ENCODE measurements at regions not wholly inside any gene's neighbourhood (a gene's known extent, or its start where the extent isn't known, plus 50 kb on each side); places are given as distances from the start of the nearest gene placed in this dataset.

DNA sequence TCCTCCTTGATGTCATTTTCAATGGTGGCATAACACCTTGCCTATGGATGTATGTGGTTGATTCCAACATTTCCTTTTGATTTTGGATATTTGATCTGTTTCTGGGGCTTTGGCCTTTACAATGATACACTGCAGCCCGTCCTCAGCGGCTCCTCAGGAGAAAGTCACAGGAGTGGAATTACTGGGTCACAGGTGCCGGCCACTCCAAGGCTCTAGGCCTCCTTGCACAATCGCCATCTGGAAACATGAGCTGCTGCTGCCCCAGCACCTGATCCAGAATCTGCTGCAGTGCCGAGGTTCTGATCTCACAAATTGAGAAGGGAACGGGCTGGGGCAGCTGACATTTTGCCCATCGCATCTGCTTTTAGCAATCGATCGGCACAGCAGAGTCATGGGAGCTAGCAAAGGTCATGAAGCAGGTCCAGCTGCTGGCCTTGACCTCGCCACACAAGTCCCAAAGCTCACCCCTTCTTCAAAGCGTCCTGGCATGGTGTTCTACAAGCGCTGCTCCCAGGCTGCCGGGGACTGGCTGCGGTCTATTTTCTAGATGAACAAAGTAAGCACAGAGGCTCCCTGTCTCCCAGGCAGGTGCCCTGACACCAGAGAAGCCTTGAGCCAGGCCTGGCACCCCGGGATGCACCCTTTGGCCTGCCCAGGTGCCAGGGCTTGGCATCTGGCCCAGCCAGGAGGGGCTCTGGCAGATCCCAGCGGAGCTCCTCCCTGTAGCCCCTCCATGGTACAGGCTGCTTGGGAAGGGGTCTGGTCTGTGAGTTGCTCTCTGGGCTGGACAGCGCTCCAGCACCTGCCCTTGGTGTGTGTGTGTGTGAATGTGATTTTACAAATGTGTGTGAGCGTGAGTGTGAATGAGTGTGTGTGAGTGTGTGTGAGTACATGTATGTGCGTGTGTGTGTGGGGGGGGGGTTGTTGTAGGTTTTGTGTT, 201.8 kb downstream of the GLRX3 start:
- CTCF ChIA-PET = no interaction called here
- Mint-ChIP-seq H3K4me3 (no peak overlapping the region), H3K36me3 (ENCODE audit: low read depth) (no peaks in the 10 kb centered on the region), H3K9me3 (ENCODE audit: insufficient read depth) (peaks cover 3% of the 10 kb centered on the region), H3K27me3 (ENCODE audit: low read depth) (no peaks in the 10 kb centered on the region), H3K27ac (no peak overlapping the region), H3K4me1 (ENCODE audit: low read depth) (no peaks in the 10 kb centered on the region)
- ATAC-seq = no peak
- POLR2A ChIA-PET = no interaction called here
- DNase-seq = no peak

DNA sequence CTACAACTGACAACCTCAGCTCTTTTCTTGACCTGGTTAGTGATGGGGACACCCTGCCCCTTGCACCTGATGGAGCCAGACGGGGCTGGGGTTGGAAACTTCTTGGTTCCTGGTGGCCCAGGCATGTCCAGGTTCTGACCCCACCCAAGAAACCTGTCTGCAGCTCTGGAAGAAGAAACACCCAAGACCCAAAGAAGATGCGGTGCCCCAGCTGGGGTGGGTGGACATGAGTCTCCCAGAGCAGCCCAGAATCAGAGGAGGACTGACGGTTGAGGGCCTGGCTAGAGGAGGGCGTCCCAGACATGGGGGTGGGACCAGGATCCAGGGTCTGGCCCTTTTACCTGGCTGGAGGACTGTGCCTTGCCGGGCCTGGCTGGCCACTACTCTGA, 202.4 kb downstream of the GLRX3 start:
- ATAC-seq = no peak
- no peak for DNase-seq
- CTCF ChIA-PET = no interaction called here

DNA sequence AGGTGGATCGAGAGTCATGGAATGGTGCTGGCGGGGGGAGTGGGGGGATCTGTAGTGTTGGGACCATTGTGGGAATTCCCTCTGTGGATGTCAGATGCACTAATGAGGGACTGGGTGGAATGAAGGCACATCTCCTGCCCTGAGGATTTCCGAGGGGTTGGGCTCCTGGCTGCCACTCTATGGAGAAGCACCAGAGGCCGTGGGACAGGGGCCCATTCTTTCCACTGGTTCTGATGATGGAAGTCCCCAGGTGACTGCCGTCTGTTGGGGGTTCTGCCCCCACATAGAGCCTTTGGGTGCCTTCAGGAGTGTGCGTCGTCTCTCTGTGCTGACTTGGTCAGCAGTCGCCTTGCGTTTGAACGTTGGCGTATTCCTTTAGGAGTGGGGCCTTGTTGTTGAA, 202.9 kb downstream of the GLRX3 start:
- Mint-ChIP-seq H3K27me3 (ENCODE audit: low read depth) (no peaks in the 10 kb centered on the region), H3K36me3 (ENCODE audit: low read depth) (no peaks in the 10 kb centered on the region), H3K4me1 (ENCODE audit: low read depth) (no peaks in the 10 kb centered on the region), H3K9me3 (ENCODE audit: insufficient read depth) (peaks cover 3% of the 10 kb centered on the region), H3K4me3 (no peak overlapping the region), H3K27ac (no peak overlapping the region)
- DNase-seq (no peak), ATAC-seq (no peak)
- POLR2A ChIA-PET = no interaction called here
- CTCF ChIA-PET = no interaction called here

More for the DNA sequence above, 202.4 kb downstream of the GLRX3 start:
- Mint-ChIP-seq H3K9me3 (ENCODE audit: insufficient read depth) (peaks cover 3% of the 10 kb centered on the region), H3K4me3 (no peak overlapping the region), H3K27me3 (ENCODE audit: low read depth) (no peaks in the 10 kb centered on the region), H3K36me3 (ENCODE audit: low read depth) (no peaks in the 10 kb centered on the region), H3K4me1 (ENCODE audit: low read depth) (no peaks in the 10 kb centered on the region), H3K27ac (no peak overlapping the region)
- POLR2A ChIA-PET = no interaction called here

DNA sequence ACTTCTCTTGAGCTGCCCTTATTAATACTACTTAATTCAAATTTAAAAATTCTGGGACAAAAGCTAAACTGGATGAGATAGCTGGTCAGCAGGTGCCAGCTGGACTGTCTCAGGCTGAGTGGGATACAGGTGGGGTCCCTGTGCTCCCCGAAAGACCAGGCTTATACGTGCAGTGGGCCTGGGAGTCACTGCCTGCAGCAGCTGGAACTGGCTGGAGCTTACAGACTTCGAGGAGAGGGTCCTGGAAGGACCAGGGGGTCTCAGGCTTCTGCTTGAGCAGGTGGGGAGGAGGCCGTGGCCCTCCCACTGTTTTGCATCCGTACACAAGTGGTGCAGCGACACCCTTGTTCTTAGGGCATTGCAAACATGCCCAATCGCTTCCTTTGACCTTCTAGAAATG, 203.7 kb downstream of the GLRX3 start:
- peaks cover 3% of the 10 kb centered on the region for H3K9me3 Mint-ChIP-seq (ENCODE audit: insufficient read depth)
- no peaks in the 10 kb centered on the region for H3K27me3 Mint-ChIP-seq (ENCODE audit: low read depth)
- ATAC-seq (no peak), DNase-seq (no peak)
- no peaks in the 10 kb centered on the region for H3K36me3 Mint-ChIP-seq (ENCODE audit: low read depth)
- CTCF ChIA-PET = no interaction called here
- H3K4me3 Mint-ChIP-seq = no peak overlapping the region
- no peaks in the 10 kb centered on the region for H3K4me1 Mint-ChIP-seq (ENCODE audit: low read depth)
- POLR2A ChIA-PET = no interaction called here
- H3K27ac Mint-ChIP-seq = no peak overlapping the region

DNA sequence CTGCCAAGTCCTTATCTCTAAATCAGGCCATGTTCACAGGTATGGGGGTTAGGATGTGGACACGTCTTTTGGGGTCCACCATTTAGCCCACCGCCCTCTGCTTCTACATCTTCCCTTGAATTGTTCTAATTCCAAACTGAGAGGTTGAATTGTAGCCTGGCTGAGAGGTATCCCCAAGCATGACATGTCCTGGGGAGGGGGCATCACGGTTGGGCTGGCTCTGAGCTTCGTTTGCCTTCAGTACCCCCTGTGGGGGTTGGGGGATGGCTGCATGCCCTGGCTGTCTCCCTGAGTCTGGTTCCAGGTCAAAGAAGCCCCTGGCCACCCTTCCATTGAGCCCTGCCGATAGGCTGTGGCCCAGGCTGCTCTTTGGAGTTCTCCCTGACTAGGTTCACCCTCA, 204.6 kb downstream of the GLRX3 start:
- H3K27me3 Mint-ChIP-seq (ENCODE audit: low read depth) = no peaks in the 10 kb centered on the region
- H3K4me3 Mint-ChIP-seq = no peak overlapping the region
- no peaks in the 10 kb centered on the region for H3K36me3 Mint-ChIP-seq (ENCODE audit: low read depth)
- DNase-seq = no peak
- no peak overlapping the region for H3K27ac Mint-ChIP-seq
- ChIA-PET CTCF (no interaction called here), POLR2A (no interaction called here)
- no peaks in the 10 kb centered on the region for H3K4me1 Mint-ChIP-seq (ENCODE audit: low read depth)
- H3K9me3 Mint-ChIP-seq (ENCODE audit: insufficient read depth) = no peaks in the 10 kb centered on the region
- ATAC-seq = no peak

DNA sequence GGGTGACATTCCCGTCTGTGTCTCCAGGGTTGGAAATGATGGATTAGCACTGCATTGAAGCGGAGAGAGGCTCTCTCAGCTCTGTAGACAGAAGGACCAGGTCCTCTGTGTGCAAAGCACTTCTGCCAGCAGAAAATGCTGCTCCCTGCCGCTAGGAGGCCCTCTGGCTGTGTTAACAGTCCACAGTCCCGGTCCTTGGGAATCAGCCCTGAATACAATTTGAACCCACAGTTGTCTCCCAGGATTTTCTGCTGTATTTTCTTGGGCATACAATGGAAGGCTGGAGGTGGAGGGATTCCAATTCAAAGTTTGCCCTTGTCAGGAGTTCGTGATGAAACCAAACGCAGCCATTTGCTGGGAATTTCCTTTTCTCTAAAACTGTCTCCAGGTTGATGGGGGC, 205.2 kb downstream of the GLRX3 start:
- POLR2A ChIA-PET = no interaction called here
- no peaks in the 10 kb centered on the region for H3K4me1 Mint-ChIP-seq (ENCODE audit: low read depth)
- H3K27me3 Mint-ChIP-seq (ENCODE audit: low read depth) = no peaks in the 10 kb centered on the region
- ATAC-seq (no peak), DNase-seq (no peak)
- H3K4me3 Mint-ChIP-seq = no peak overlapping the region
- no peaks in the 10 kb centered on the region for H3K9me3 Mint-ChIP-seq (ENCODE audit: insufficient read depth)
- no peak overlapping the region for H3K27ac Mint-ChIP-seq
- CTCF ChIA-PET = no interaction called here
- no peaks in the 10 kb centered on the region for H3K36me3 Mint-ChIP-seq (ENCODE audit: low read depth)

DNA sequence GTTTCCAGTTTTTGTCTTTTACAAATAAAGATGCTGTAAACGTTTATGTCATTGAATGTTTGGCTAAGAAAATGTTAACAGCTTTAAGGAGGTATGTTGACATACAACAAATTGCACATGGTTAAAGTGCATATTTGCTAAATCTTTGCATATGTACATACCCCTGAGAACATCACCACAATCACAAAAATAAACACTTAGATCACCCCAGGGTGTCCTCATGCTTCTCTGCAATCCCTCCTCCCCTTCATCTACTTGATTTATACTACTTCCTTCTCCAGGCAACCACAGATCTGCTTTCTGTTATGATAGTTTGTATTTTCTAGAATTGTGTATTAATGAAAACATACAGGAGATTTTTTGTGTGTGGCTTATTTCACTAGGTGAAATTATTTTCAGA, 209.5 kb downstream of the GLRX3 start:
- Mint-ChIP-seq H3K36me3 (ENCODE audit: low read depth) (no peaks in the 10 kb centered on the region), H3K9me3 (ENCODE audit: insufficient read depth) (no peaks in the 10 kb centered on the region), H3K4me3 (no peak overlapping the region), H3K27ac (no peak overlapping the region), H3K27me3 (ENCODE audit: low read depth) (no peaks in the 10 kb centered on the region), H3K4me1 (ENCODE audit: low read depth) (no peaks in the 10 kb centered on the region)
- no peak for DNase-seq
- CTCF ChIA-PET = no interaction called here
- POLR2A ChIA-PET = no interaction called here
- ATAC-seq = no peak

DNA sequence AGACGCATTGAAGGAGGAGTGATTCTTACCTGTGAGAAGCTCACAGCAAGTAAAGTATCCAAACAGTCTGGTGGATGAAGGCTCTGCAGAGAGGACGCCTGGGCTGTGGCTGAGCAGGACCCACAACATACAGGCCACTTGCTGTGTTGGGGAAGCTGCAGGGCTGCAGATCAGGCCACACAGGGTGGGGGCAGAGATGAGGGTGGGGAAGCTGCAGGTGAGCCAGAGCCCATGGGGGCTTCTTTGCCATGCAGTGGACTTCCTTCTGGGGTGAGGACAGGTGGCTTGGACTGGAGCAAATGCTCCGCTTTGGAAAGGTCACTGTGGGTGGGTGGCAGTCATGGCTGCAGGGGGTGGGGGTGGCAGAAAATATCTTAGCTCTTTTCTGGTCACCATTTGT, 214.8 kb downstream of the GLRX3 start:
- H3K4me1 Mint-ChIP-seq (ENCODE audit: low read depth) = no peaks in the 10 kb centered on the region
- ChIA-PET CTCF (no interaction called here), POLR2A (no interaction called here)
- H3K27ac Mint-ChIP-seq = no peak overlapping the region
- H3K4me3 Mint-ChIP-seq = no peak overlapping the region
- H3K27me3 Mint-ChIP-seq (ENCODE audit: low read depth) = no peaks in the 10 kb centered on the region
- no peaks in the 10 kb centered on the region for H3K36me3 Mint-ChIP-seq (ENCODE audit: low read depth)
- H3K9me3 Mint-ChIP-seq (ENCODE audit: insufficient read depth) = no peaks in the 10 kb centered on the region
- DNase-seq = no peak
- ATAC-seq = no peak

DNA sequence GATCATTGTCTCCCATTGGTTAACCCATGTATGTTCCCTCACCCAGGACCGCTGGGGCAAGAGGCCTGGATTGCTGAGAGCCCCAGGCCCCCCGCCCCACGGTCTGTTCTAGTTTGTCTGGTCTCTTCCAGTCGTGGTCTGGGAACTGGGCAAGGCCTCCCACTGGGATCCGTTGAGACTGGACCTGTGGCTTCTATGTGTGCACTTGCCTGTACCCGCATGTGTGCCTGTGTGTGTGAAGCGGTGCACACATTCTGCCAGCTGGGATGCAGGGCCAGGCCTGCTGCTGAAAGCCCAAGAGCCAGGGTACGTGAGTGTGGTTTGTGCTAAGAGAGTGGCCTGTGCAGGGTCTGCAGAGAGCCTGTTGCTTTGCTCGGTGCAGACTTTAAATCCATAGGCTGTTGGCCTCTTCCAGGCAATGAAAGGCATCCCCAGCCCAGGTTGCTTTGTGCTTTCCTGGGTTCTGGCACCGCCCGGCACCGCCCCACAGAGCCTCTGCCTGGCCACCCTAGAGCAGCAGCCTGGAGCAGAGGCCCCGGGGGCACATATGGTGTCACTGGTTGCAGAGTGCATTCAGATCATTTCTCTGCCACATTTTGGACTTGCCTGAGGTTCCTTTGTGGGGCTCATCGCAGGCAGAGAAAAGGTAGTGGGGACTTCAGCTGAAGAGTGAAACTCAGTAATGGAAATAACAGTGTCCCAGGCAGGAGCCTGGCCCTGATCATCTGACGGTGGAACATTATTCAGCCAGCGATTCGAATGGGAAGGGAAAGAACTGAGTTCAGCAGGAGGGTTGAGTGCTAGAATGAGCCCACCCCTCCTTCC, 215.5 kb downstream of the GLRX3 start:
- CTCF ChIA-PET = no interaction called here

DNA sequence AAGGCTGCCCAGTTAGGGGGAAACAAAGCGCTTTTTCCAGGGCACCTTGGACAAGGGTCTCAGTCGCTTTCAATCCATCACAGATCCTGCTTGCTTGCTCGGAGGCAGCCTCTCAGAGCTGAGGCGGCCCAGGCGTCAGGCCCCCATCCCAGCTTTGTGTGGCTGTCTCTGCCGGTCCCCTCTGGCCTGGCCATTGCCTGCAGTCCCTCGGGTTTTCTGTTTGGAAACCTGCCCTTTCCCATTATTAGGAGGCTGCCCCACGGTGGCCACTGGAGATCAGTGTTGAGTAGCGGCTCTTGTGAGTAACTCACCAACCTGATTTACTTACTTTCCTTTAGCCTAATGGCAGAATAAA, 216.1 kb downstream of the GLRX3 start:
- ChIA-PET POLR2A (no interaction called here), CTCF (no interaction called here)
- no peak for DNase-seq
- Mint-ChIP-seq H3K4me3 (no peak overlapping the region), H3K4me1 (ENCODE audit: low read depth) (no peaks in the 10 kb centered on the region), H3K36me3 (ENCODE audit: low read depth) (no peaks in the 10 kb centered on the region), H3K27ac (no peak overlapping the region), H3K9me3 (ENCODE audit: insufficient read depth) (no peaks in the 10 kb centered on the region), H3K27me3 (ENCODE audit: low read depth) (no peaks in the 10 kb centered on the region)
- no peak for ATAC-seq

More for the DNA sequence above, 215.5 kb downstream of the GLRX3 start:
- no peak for ATAC-seq
- H3K27ac Mint-ChIP-seq = no peak overlapping the region
- POLR2A ChIA-PET = no interaction called here
- no peaks in the 10 kb centered on the region for H3K27me3 Mint-ChIP-seq (ENCODE audit: low read depth)
- H3K4me1 Mint-ChIP-seq (ENCODE audit: low read depth) = no peaks in the 10 kb centered on the region
- no peak overlapping the region for H3K4me3 Mint-ChIP-seq
- no peak for DNase-seq
- H3K36me3 Mint-ChIP-seq (ENCODE audit: low read depth) = no peaks in the 10 kb centered on the region
- H3K9me3 Mint-ChIP-seq (ENCODE audit: insufficient read depth) = no peaks in the 10 kb centered on the region

DNA sequence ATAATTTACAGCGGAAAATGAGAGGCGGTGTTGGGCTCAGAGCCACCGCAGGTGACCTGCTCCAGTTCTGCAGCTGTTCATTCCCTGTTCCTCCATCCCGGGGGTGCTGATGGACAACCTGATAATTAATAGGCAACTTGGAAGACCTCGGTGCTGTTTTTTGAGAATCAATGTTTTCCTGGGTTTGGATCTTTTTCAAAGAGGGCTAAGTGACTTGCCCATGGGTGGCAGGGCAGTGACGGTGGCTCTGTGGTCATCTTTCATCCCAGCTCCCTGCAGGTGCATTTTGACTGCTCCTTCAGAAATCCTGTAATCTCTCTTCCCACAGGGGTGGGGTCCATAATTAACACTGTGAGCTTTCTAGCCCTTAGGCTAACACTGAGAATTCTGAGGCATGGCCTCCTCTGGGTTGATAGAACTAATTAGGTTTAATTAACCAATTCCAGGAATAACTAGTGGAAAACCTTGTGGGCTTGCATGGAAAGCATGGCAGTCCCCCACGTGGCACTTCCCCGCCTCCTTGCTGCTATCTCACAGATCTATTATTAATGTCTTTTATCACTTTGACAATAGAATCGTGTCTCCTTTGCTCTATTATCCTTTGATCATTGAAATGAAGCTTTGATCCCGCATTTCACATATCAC, 217.9 kb downstream of the GLRX3 start:
- POLR2A ChIA-PET = no interaction called here
- H3K4me3 Mint-ChIP-seq = no peak overlapping the region

DNA sequence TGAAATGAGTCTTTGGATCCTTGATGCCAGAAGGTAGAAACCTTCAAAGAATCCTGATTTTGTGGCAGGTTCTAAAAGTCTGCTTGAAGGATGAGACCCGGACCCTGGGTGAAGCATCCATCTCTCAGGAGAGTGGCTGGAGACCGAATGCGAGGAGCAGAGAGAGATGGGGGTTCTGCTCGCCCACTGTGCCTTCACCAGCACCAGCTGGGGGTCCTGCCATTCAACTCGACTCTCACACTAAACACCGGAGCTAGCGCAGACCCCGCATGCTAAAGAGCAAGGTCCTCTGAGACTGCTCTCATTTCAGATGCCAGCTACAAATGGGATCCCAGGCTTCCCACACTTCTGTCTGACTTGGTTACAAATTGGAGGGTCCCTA, 218.4 kb downstream of the GLRX3 start:
- no peaks in the 10 kb centered on the region for H3K9me3 Mint-ChIP-seq (ENCODE audit: insufficient read depth)
- ATAC-seq (no peak), DNase-seq (no peak)
- CTCF ChIA-PET = no interaction called here
- H3K36me3 Mint-ChIP-seq (ENCODE audit: low read depth) = no peaks in the 10 kb centered on the region
- no peaks in the 10 kb centered on the region for H3K4me1 Mint-ChIP-seq (ENCODE audit: low read depth)
- H3K27me3 Mint-ChIP-seq (ENCODE audit: low read depth) = no peaks in the 10 kb centered on the region
- H3K4me3 Mint-ChIP-seq = no peak overlapping the region
- POLR2A ChIA-PET = no interaction called here
- H3K27ac Mint-ChIP-seq = no peak overlapping the region

More for the DNA sequence above, 217.9 kb downstream of the GLRX3 start:
- Mint-ChIP-seq H3K9me3 (ENCODE audit: insufficient read depth) (no peaks in the 10 kb centered on the region), H3K27ac (no peak overlapping the region), H3K36me3 (ENCODE audit: low read depth) (no peaks in the 10 kb centered on the region), H3K4me1 (ENCODE audit: low read depth) (no peaks in the 10 kb centered on the region), H3K27me3 (ENCODE audit: low read depth) (no peaks in the 10 kb centered on the region)
- DNase-seq (no peak), ATAC-seq (no peak)
- CTCF ChIA-PET = no interaction called here

Data from activated CD8-positive, alpha-beta T cell treated with anti-CD3 and anti-CD28 coated beads, Interleukin-2, amount 10 ng/mL, durations not matched to agents 7 days and 5 days (primary cell).